ENCODE measurements at regions not wholly inside any gene's neighbourhood (a gene's known extent, or its start where the extent isn't known, plus 50 kb on each side); places are given as distances from the start of the nearest gene placed in this dataset.

DNA sequence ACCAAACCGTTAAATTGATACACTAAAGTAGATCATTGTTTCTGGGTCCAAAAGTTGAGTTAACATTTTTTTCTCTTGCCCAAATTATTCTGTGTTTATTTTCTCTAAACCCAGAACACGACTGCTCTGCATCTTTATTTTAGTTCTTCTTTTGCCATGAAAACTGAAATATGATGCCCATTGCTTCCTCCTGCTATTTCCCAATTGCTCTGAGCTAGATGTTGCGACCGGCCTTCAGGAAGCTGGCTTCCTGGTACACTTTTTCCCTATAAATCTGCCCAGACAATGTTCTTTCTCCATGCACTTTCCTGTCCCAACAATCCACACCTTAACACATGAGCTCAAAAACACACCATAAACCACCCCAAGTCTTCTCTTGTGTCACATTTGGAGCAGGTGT is 501.4 kb downstream of the FBXO15 start:
- DNase-seq (ENCODE audit: low read depth), result no peak

DNA sequence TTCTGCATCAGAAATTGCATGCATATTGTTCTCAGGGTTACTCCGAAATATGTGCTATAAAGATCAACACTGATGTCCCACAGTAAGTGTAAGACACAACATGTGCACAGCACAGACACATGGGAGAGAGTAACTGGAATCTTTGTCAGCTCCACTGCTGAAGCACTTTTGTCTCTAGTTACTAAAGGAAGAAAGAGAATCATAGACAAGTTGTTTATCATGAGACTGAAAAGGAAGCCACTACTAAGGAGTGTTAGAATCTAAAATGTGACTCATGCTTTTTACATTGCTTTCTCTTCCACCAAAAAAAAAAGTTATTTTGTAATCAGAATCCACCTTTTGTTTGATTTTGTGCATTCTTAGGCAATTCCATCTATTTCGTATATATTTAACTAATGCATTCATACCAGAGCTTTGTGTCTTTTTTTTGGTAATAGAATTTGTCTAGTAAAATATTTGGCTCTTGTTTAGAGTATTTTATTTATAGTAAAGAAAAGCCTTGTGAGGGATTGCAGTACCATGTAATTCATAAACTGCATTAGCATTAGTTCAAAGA is 502.4 kb downstream of the FBXO15 start:
- DNase-seq (ENCODE audit: low read depth), result no peak

DNA sequence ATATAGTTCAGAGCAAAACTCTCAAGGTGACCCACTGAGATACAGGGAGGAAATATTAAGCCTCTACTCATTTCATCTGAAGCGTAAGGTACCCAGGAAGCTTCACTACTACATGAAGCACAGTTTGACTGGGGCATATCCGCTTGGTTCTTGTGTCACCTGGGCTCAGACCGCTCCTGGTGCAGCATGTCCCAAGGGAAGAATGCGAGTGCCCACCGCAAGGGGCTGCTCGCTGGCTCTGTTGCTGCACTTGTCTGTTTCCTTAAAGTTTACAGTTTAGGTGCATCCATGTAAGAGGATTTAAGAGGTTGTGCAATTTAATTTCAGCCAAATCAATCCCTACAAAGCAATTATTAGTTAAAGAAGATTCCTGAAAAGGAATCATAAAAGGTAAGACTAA is 507.8 kb downstream of the FBXO15 start:
- DNase-seq (ENCODE audit: low read depth), result peak; percentile 39

DNA sequence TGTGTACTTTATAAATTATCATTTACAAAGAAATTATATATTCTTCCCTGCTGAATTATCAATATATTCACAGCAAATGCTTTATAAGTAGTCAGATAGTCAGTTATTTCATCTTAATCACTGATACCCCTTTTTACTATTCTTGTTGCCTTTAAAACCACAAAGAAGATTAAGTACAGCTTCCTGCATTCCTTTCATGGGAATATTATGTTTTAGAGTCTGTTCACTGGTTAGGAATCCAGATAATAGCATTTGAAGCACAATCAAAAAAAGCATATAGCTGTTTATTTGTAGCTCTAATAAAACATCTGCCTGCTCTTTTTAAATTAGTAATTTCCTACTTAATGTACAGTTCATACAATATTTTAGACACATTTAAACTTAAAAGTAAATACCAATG is 508.9 kb downstream of the FBXO15 start:
- DNase-seq (ENCODE audit: low read depth), result no peak

DNA sequence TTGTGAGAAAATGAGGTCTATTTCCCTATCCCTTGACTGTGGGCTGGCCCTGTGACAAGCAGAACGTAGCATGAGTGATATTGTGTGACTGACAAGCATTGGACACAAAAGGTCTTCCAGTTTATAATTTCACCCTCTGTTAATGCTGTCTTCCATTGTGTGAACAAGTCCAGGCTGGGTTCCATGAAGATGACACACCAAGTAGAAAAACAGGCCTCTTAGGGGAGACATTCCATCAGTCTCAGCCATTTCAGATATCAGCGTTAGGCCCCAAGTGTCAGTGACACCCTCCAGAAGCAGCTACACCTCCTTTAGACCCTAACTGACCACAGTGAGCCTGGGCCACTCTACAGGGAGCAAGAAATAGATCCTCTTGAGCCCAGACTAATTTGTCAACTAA is 511.3 kb downstream of the FBXO15 start:
- DNase-seq (ENCODE audit: low read depth), result peak; percentile 26

- DNase-seq (ENCODE audit: low read depth), result no peak
Observed at GRCh38 chr18:73626859-73627258, 520.8 kb downstream of the FBXO15 start.

DNA sequence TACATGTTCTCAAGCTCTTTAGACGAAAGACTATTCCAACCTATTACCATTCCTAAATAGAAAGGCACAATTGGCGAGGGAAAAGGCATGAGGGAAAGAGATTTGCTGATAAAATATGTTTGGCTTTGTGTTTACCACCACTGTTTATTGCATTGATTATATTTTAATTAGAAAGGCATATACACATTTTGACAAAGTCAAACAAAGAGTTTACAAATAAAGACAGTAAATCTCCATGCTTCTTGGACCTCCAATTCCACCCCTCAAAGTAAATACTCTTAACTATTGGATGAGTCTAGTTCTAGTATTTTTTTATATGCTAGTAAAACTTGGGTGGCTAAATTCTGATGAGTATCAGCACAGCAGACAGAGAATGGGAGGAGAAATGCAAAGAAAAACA is 521.4 kb downstream of the FBXO15 start:
- no peak for DNase-seq (ENCODE audit: low read depth)

DNA sequence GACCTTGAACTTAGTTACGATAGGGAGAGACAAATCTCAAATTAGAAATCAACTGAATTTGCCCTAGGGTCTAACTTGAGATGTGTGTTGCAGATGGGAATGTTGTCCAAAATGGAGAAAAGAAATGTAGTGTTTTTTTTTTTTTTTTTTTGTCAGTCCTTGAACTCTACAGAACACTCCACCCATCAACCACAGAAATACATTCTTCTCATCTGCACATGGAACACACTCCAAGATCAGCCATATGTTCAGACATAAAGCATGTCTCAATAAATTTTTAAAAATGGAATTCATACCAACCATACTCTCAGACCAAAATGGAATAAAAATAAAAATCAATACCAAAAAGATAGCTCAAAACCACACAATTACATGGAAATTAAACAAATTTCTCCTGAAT is 526.5 kb downstream of the FBXO15 start:
- no peak for DNase-seq (ENCODE audit: low read depth)

DNA sequence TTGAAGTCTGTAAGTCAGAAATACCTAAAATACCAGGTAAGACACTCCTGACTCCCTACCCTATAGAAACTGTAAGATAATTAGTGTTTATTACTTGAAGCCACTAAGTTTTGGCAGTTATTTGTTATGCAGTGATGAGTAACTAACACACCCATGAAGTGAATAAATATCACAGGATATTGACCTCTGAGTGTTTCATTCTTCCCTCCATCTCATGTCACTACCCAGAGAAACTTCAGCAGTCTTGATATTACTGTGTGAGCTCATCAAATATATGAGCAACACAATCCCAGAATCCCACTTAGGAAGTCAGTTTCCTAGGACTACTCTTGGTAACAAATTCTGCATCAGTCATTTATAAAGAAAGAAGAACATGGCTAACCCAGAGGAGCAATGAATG is 529.7 kb downstream of the FBXO15 start:
- DNase-seq (ENCODE audit: low read depth), result no peak

GRCh38 chr18:73615506-73615905 is 532.1 kb downstream of the FBXO15 start:
- DNase-seq (ENCODE audit: low read depth), result peak; percentile 19

DNA sequence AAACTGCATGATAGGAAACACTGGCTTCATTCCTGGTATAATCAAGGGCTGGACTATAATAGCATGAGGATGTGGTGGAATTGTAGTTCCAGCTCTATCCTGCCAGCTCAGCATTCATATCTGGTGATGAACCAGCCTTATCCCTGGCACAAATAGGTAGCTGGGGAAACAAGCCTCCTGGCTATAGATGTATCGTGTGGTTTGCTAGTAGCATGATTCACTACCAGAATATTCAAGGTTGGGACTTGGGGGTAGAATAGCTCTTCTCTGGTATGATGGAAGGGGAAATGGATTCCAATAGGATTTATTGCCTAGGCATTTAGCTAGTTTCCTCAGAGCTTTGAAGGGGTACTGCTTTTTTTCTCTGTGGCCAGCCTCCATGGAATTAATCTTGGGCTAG is 532.8 kb downstream of the FBXO15 start:
- peak; percentile 76 for DNase-seq (ENCODE audit: low read depth)

DNA sequence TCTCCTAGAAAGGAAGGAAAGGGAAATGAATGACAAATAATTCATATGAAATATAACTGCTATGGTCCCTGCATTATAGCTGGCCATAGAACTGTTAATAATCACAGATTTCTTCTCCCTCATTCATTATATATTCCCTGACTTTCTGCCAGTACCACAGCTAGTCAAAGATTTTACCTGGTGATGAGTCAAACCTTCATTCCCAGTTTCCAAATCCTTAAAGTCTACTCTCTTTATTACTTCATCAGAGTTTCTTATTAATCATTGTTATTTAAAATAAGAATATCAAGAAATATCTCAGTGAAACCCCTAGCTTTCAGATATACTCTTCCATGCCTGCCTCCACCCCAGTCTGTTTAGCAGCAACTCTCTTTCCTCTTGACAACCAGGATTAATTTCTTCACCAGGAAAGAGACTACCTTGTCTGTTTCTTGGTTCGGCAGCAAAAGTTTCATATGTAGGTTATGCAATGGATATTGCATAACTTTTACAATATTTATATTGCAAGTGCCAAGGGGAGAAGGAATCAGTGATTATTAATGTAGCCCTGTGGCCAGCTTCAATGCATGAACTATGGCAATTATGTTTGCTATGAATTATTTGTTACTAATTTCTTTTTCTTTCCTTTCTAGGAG is 533.8 kb downstream of the FBXO15 start:
- DNase-seq (ENCODE audit: low read depth), result no peak

- peak; percentile 50 for DNase-seq (ENCODE audit: low read depth)
Observed at GRCh38 chr18:73597832-73598615, 549.6 kb downstream of the FBXO15 start.

DNA sequence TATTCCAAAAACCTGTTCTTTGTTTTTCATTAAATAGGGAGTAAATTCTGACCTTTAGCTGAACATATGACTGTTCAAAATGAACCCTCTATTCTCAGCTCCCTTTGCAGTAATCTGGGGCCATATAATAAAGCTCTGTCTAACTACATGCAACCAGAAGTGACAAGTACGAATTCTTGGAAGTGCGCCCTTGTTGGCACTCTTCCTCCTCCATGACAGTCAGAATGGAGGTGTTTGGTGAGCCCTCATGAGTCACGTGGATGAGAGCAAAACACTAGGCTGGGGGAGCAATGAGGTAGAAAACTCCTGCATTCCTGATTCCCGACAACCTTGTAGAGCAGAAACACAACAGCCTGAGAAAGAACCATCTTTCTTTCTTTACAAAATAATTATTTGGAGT is 552.9 kb downstream of the FBXO15 start:
- DNase-seq (ENCODE audit: low read depth), result peak; percentile 19

GRCh38 chr18:73593207-73593606 is 554.4 kb downstream of the FBXO15 start:
- DNase-seq (ENCODE audit: low read depth), result no peak

DNA sequence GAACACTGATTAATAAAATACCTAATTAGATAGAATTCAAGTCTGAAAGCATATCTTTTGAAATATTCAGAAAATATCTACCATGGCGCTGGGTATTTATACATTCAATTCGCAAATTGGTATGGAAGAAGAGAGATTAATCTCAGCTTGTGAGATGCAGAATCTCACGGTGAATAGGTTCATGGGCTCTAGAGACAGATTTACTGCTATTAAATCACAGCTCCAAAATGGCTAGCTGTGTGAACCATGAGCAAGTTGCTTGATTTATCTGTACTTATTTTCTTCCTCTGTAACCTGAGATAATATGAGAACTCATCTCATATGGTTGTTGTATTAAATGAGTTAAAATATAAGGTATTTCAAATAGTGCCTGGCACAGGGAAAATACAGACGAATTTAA is 556.7 kb downstream of the FBXO15 start:
- no peak for DNase-seq (ENCODE audit: low read depth)

GRCh38 chr18:73579698-73580097 is 567.9 kb downstream of the FBXO15 start:
- no peak for DNase-seq (ENCODE audit: low read depth)

DNA sequence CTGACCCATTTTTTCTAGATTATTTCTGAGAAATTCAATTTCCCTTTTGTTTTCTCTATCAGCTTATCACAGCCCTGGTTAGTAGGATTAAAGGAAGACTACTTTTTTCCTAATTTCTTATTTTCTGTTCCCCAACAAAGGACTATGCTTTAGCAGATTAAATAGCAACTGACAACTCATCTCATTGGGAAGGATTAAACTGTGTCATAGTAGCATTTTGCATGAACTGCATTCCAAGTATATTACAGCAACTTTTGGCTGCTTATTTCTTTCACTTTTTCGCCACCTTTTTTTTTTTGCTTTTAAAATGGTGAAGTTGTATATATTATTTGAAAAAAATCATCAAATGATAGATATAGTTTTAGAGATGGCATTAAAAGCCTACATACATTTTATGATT is 570.3 kb downstream of the FBXO15 start:
- DNase-seq (ENCODE audit: low read depth), result no peak

DNA sequence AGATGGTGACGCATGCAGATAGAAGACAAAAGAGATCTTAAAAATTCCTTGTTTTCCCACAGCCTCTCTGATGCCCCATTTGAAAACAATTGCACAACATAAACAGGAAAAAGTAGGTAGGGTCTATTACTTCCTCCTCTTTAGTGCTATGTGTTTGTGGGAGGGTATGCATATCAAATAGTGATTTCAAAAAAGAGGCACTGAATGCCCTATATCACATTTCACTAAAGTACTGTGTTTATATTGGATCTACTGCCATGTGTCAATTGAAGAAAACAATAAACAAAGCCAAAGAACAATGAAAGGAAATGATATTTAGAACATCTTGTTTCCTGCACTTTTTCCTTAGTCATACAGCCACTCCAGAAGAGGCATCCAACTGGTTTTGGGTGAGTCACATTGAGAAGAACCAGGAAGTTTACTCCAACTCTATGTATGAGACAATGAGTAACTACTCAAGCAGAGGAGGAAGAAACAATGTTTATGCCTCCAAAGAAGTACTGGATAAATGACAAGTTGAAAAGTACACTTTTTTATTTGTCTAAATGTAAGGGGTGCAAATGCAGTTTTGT is 583.6 kb downstream of the FBXO15 start:
- DNase-seq (ENCODE audit: low read depth), result peak; percentile 63

DNA sequence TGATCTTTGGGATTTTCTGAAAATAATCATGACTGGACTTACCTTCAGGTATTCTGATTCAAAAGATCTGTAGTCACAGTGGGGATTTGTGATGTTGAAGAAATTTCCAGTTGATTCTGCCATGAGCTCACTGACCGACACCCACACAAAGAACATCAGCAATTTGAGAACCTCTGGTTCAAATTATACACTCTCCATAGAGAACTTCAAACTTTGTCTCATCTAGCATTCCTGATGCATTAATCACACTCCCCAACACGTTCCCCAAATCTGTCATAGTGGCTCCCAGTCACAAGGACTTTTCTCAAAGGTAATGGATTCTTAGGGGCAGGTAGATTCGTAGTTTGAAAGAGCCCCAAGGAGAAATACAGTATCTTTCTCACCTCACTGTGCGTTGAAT is 584.3 kb downstream of the FBXO15 start:
- DNase-seq (ENCODE audit: low read depth), result peak; percentile 40

DNA sequence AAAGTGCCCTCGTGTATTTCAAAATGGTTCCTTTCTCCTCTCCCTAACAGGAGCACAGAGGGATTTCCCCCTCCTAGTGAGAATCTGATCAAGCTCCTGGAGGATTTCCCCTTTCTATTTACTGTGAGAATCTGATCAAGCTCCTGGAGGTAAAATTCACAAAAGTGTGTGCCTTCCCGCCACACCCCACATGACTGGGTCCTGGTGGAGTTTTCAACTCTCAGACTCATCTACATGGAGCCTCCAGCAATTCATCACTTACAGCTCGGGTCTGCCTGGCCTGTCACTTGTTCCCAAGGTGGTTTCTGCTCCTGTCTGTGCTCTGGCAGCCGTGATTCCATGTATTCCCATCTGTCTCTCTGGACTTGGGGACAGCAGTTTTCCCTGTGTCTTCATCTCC is 590.7 kb downstream of the FBXO15 start:
- no peak for DNase-seq (ENCODE audit: low read depth)

- no peak for DNase-seq (ENCODE audit: low read depth)
Observed at GRCh38 chr18:73552171-73552570, 595.5 kb downstream of the FBXO15 start.

- no peak for DNase-seq (ENCODE audit: low read depth)
Observed at GRCh38 chr18:73551211-73551610, 596.4 kb downstream of the FBXO15 start.
